ENCODE measurements at regions not wholly inside any gene's neighbourhood (a gene's known extent, or its start where the extent isn't known, plus 50 kb on each side); places are given as distances from the start of the nearest gene placed in this dataset.

GRCh38 chr5:68793074-68793473 lies 300.7 kb upstream of the SLC30A5 start:
- Histone ChIP-seq H3K4me3 (no peak overlapping the region), H3K27me3 (no peaks in the 10 kb centered on the region), H3K27ac (no peak overlapping the region), H3K36me3 (no peaks in the 10 kb centered on the region), H3K9me3 (no peaks in the 10 kb centered on the region), H3K4me1 (ENCODE audit: insufficient read depth) (no peaks in the 10 kb centered on the region)
- 83 to 100% (median 95%) methylated on average over 1 of the region's 1 CpG for WGBS, 3 donors
- DNase-seq = no peak
- intact Hi-C loops (cut with DNase I) = no loop called here
- TF ChIP-seq POLR2A (IDR thresholded peaks at IDR 0.05) (no peak), CTCF (IDR thresholded peaks at IDR 0.05) (no peak), EP300 (IDR thresholded peaks at IDR 0.05) (no peak)

DNA sequence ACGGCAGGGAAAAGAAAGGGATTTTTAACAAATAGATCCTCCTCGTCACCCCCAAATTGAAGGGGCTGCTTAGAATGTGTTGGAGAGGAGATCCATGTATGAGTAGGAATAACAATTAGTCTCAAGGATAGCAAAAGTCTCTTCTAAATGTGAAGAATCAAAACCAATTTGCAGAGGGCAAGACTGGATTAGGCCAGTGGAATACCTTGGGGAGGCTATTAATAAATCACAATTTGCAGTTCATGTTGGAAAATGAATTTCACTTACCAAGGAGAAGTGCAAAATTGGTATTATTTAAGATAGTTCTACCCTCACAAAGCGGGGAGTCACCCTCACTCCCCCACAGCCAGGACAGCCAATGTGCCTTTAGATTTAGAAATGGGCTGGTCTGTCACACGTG lies 299.8 kb upstream of the SLC30A5 start:
- no peak overlapping the region for H3K27ac ChIP-seq
- TF ChIP-seq POLR2A (IDR thresholded peaks at IDR 0.05) (no peak), EP300 (IDR thresholded peaks at IDR 0.05) (no peak), CTCF (IDR thresholded peaks at IDR 0.05) (no peak)
- no peaks in the 10 kb centered on the region for H3K27me3 ChIP-seq
- H3K4me3 ChIP-seq = no peak overlapping the region
- intact Hi-C loops (cut with DNase I) = no loop called here
- H3K9me3 ChIP-seq = no peaks in the 10 kb centered on the region
- H3K36me3 ChIP-seq = no peaks in the 10 kb centered on the region
- DNase-seq = no peak
- 52 to 57% (median 57%) methylated on average over 4 of the region's 4 CpGs for WGBS, 3 donors
- no peaks in the 10 kb centered on the region for H3K4me1 ChIP-seq (ENCODE audit: insufficient read depth)

DNA sequence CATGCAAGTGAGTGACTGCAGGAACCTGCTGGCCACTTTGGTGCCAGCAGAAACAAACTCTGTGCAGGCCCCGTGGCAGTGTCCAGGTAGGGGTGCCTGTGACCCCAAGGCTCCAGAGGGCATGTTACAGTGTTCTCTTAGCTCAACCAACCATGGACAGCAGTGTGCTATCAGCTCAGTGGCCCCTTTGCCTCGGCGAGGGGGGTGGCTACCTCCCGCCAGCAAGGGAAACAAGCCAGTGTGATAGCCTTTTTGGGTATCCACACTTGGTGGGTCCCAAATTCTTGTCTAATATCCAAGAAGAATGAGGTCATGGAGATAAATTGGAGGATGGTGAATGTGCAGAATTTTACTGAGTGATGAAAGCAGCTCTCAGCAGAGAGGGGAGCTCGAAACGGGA lies 298.6 kb upstream of the SLC30A5 start:
- Histone ChIP-seq H3K36me3 (no peaks in the 10 kb centered on the region), H3K27ac (no peak overlapping the region), H3K27me3 (no peaks in the 10 kb centered on the region), H3K9me3 (no peaks in the 10 kb centered on the region), H3K4me3 (no peak overlapping the region), H3K4me1 (ENCODE audit: insufficient read depth) (no peaks in the 10 kb centered on the region)
- no peak for DNase-seq
- intact Hi-C loops (cut with DNase I) = no loop called here
- no peak for TF ChIP-seq POLR2A (IDR thresholded peaks at IDR 0.05)
- no peak for TF ChIP-seq EP300 (IDR thresholded peaks at IDR 0.05)
- no peak for TF ChIP-seq CTCF (IDR thresholded peaks at IDR 0.05)
- 60 to 78% (median 65%) methylated on average over 6 of the region's 6 CpGs for whole genome bisulfite sequencing, 3 donors

- no peak overlapping the region for H3K27ac ChIP-seq
- H3K27me3 ChIP-seq = no peaks in the 10 kb centered on the region
- 88 to 97% (median 91%) methylated on average over 2 of the region's 2 CpGs for WGBS, 3 donors
- TF ChIP-seq CTCF (IDR thresholded peaks at IDR 0.05) = no peak
- DNase-seq = no peak
- no peaks in the 10 kb centered on the region for H3K36me3 ChIP-seq
- H3K4me1 ChIP-seq (ENCODE audit: insufficient read depth) = no peaks in the 10 kb centered on the region
- no peak overlapping the region for H3K4me3 ChIP-seq
- intact Hi-C loops (cut with DNase I) = no loop called here
- H3K9me3 ChIP-seq = no peaks in the 10 kb centered on the region
Measured at GRCh38 chr5:68798877-68799843, 294.7 kb upstream of the SLC30A5 start.

Data from ovary (tissue), 7 donors.